HCT116 (cell line): ENCODE measurements at regions not wholly inside any gene's neighbourhood (a gene's known extent, or its start where the extent isn't known, plus 50 kb on each side); places are given as distances from the start of the nearest gene placed in this dataset.

Experiments
- ATAC-seq: fragments of 200-7000 bp; cut with Tn5 transposase; 2 replicates; pipeline ENCODE4 v1.9.1; 2020; ENCODE audit warnings: mild to moderate bottlenecking, moderate library complexity
- BruUV-seq: library from RNA; stranded (reverse); fragments of 400-500 nt; replicated peaks from 2 replicates; lab custom pipeline; 2021; lab: Mats Ljungman, UMichigan
- CTCF ChIA-PET: fragments of 300-600 bp; sonication (Branson Sonifier 250); formaldehyde crosslinking; loops from one replicate; lab custom pipeline; 2021; ENCODE audit warnings: antibody characterized with exemption; lab: Charles Lee
- POLR2A ChIA-PET: fragments of 300-600, 350-600 bp; sonication (Branson Sonifier 250); formaldehyde crosslinking; loops from one replicate; lab custom pipeline; 2021; ENCODE audit warnings: antibody characterized with exemption; lab: Charles Lee
- RAD21 ChIA-PET, 2 experiments: fragments of 300-600 bp; sonication (Branson Sonifier 250); formaldehyde crosslinking; loops; one replicate each; lab custom pipeline; 2023; ENCODE audit warnings: low total read pairs in 2 of 2; ENCODE audit not compliant: uncharacterized antibody in 2 of 2, unreplicated experiment in 2 of 2, low non-redundant PET in 1 of 2; lab: Charles Lee
- DNase-seq: peaks from one replicate; pipeline ENCODE4 v3.0.0-alpha.2; 2010; ENCODE audit warnings: low read depth, low spot score
- H2AFZ ChIP-seq: fragments of 200-600 bp; shearing (Covaris generic), sonication (generic); 2 replicates; pipeline ENCODE4 v1.6.1; 2017; ENCODE audit warnings: low read depth, mixed run types, mixed read lengths, antibody characterized with exemption, low read length; ENCODE audit not compliant: poor library complexity, severe bottlenecking
- H3K27ac ChIP-seq: 2 replicates; pipeline ENCODE4 v1.5.1; 2012; ENCODE audit warnings: low read depth, low read length
- H3K27me3 ChIP-seq: fragments of 200-600 bp; sonication (generic); 2 replicates; pipeline ENCODE4 v1.6.1; 2016; ENCODE audit warnings: mixed run types, low read length, mixed read lengths; ENCODE audit not compliant: insufficient read depth
- H3K36me3 ChIP-seq, 2 experiments: fragments of 200-500 bp in 1 of 2; fragments of 200-600 bp in 1 of 2; sonication (Bioruptor generic) in 1 of 2; sonication (generic) in 1 of 2; 2 replicates each; pipeline versions ENCODE4 v1.5.1 to v1.6.1; 2014 to 2016; ENCODE audit warnings: low read length in 2 of 2, inconsistent platforms in 1 of 2, mixed read lengths in 1 of 2, mixed run types in 1 of 2; ENCODE audit not compliant: insufficient read depth in 2 of 2, control insufficient read depth in 1 of 2
- H3K4me1 ChIP-seq, 2 experiments: fragments of 200-600 bp in 1 of 2; sonication (generic) in 1 of 2; 2 replicates each; pipeline versions ENCODE4 v1.5.1 to v1.6.1; 2012 to 2017; ENCODE audit warnings: low read length in 2 of 2, inconsistent platforms in 1 of 2, mild to moderate bottlenecking in 1 of 2, mixed read lengths in 1 of 2, mixed run types in 1 of 2, moderate library complexity in 1 of 2; ENCODE audit not compliant: insufficient read depth in 2 of 2, control insufficient read depth in 1 of 2
- H3K4me2 ChIP-seq: fragments of 200-600 bp; sonication (generic); 2 replicates; pipeline ENCODE4 v1.6.1; 2017; ENCODE audit warnings: mixed run types, low read length, mixed read lengths
- H3K4me3 ChIP-seq, 2 experiments: fragments of 200-600 bp in 1 of 2; sonication (generic) in 1 of 2; replicated peaks in 1 of 2; 2 replicates each; pipeline ENCODE4 v1.5.1; 2011 to 2016; ENCODE audit warnings: low read length in 2 of 2, control low read depth in 1 of 2, low read depth in 1 of 2, mild to moderate bottlenecking in 1 of 2, mixed read lengths in 1 of 2, mixed run types in 1 of 2
- H3K79me2 ChIP-seq: fragments of 200-600 bp; sonication (generic); 2 replicates; pipeline ENCODE4 v1.6.1; 2017; ENCODE audit warnings: mild to moderate bottlenecking, mixed run types, low read length, moderate library complexity, mixed read lengths; ENCODE audit not compliant: insufficient read depth
- H3K9ac ChIP-seq: fragments of 200-600 bp; sonication (generic); 2 replicates; pipeline ENCODE4 v1.6.1; 2016; ENCODE audit warnings: low read length, mixed read lengths
- H3K9me2 ChIP-seq: fragments of 200-600 bp; sonication (generic), shearing (Covaris generic); 2 replicates; pipeline ENCODE4 v1.6.1; 2017; ENCODE audit warnings: mixed run types, mild to moderate bottlenecking, moderate library complexity; ENCODE audit not compliant: insufficient read depth
- H3K9me3 ChIP-seq, 2 experiments: fragments of 200-500 bp in 1 of 2; fragments of 200-600 bp in 1 of 2; sonication (Bioruptor generic) in 1 of 2; sonication (generic) in 1 of 2; 2 replicates each; pipeline ENCODE4 v1.6.1; 2014 to 2017; ENCODE audit warnings: low read length in 2 of 2, mixed read lengths in 2 of 2, inconsistent platforms in 1 of 2, low read depth in 1 of 2, mild to moderate bottlenecking in 1 of 2, mixed run types in 1 of 2, moderate library complexity in 1 of 2; ENCODE audit not compliant: control insufficient read depth in 1 of 2, insufficient read depth in 1 of 2
- H4K20me1 ChIP-seq: fragments of 200-600 bp; sonication (generic), shearing (Covaris generic); 2 replicates; pipeline ENCODE4 v1.6.1; 2017; ENCODE audit warnings: mixed run types, mild to moderate bottlenecking, moderate library complexity; ENCODE audit not compliant: insufficient read depth
- CEBPB ChIP-seq: IDR thresholded peaks from 2 replicates; pipeline ENCODE4 v1.6.1; 2012; ENCODE audit warnings: low read depth
- EGR1 ChIP-seq: IDR thresholded peaks from 2 replicates; pipeline ENCODE4 v1.6.1; 2012; ENCODE audit warnings: low read depth
- ELF1 ChIP-seq: IDR thresholded peaks from 2 replicates; pipeline ENCODE4 v1.6.1; 2012; ENCODE audit warnings: low read depth, borderline replicate concordance
- EZH2 ChIP-seq: fragments of 200-600 bp; sonication (generic); IDR thresholded peaks from 2 replicates; pipeline ENCODE4 v1.6.1; 2017; ENCODE audit warnings: antibody characterized with exemption, mixed run types
- EZH2phosphoT487 ChIP-seq: fragments of 200-600 bp; IDR thresholded peaks from 2 replicates; pipeline ENCODE4 v1.6.1; 2018; ENCODE audit warnings: antibody characterized with exemption, borderline replicate concordance
- FOSL1 ChIP-seq: IDR thresholded peaks from 2 replicates; pipeline ENCODE4 v1.6.1; 2012; ENCODE audit warnings: low read depth
- POLR2A ChIP-seq: IDR thresholded peaks from 2 replicates; pipeline ENCODE4 v1.7.0; 2011; ENCODE audit warnings: borderline replicate concordance; ENCODE audit not compliant: insufficient read depth, insufficient read length; ENCODE audit errors: extremely low read depth
- POLR2AphosphoS5 ChIP-seq: IDR thresholded peaks from 2 replicates; pipeline ENCODE4 v1.6.1; 2011; ENCODE audit warnings: mild to moderate bottlenecking, low read depth, low read length, moderate library complexity
- REST ChIP-seq: IDR thresholded peaks from 2 replicates; pipeline ENCODE4 v1.6.1; 2012; ENCODE audit warnings: low read depth
- SIN3A ChIP-seq: IDR thresholded peaks from 2 replicates; pipeline ENCODE4 v1.6.1; 2012; ENCODE audit warnings: low read depth
- SP1 ChIP-seq: IDR thresholded peaks from 2 replicates; pipeline ENCODE4 v1.6.1; 2012; ENCODE audit warnings: low read depth
- SRF ChIP-seq: IDR thresholded peaks from 2 replicates; pipeline ENCODE4 v1.6.1; 2012; ENCODE audit warnings: low read depth
- TCF7L2 ChIP-seq: IDR thresholded peaks from 2 replicates; pipeline ENCODE4 v1.7.0; 2011; ENCODE audit warnings: borderline replicate concordance, inconsistent platforms; ENCODE audit not compliant: insufficient read depth, insufficient read length; ENCODE audit errors: extremely low read depth
- ZBTB33 ChIP-seq: IDR thresholded peaks from 2 replicates; pipeline ENCODE4 v1.6.1; 2011; ENCODE audit warnings: mild to moderate bottlenecking, low read length, moderate library complexity; ENCODE audit not compliant: insufficient replicate concordance; ENCODE audit errors: extremely low read depth
- ZFX ChIP-seq: fragments of 450-650 bp; IDR thresholded peaks from 2 replicates; pipeline ENCODE4 v1.6.1; 2017
- ZNF274 ChIP-seq: fragments of 200-500 bp; sonication (Bioruptor generic); IDR thresholded peaks from 2 replicates; pipeline ENCODE4 v1.6.1; 2014; ENCODE audit warnings: mild to moderate bottlenecking, low read depth, low read length, inconsistent platforms
- intact Hi-C: fragments of 100-400 bp; cut with micrococcal nuclease; formaldehyde crosslinking; loops from 2 replicates; pipeline ENCODE4 v1.10.0; 2022
- TF ChIP-seq, protein P1 (sequence below): IDR thresholded peaks from 2 replicates; pipeline ENCODE4 v1.6.1; 2012
- TF ChIP-seq, protein P2 (sequence below), 3 experiments: fragments of 200-600 bp in 1 of 3; sonication (generic) in 1 of 3; IDR thresholded peaks in 2 of 3; conservative IDR thresholded peaks in 1 of 3; 2 replicates each; pipeline ENCODE4 v1.5.1; 2012 to 2017; ENCODE audit warnings: low read depth in 2 of 3, low read length in 2 of 3, antibody characterized with exemption in 1 of 3, borderline replicate concordance in 1 of 3, control low read depth in 1 of 3, mild to moderate bottlenecking in 1 of 3, mixed read lengths in 1 of 3, mixed run types in 1 of 3, moderate library complexity in 1 of 3; ENCODE audit not compliant: insufficient read depth in 1 of 3

- H3K4me3 ChIP-seq: no peak overlapping the region
- peaks cover 11 to 12% of the 10 kb centered on the region in 2 experiments for H3K4me1 ChIP-seq
- POLR2A ChIA-PET: no interaction called here
- H3K9ac ChIP-seq: no peak overlapping the region
- no peak for ATAC-seq
- RAD21 ChIA-PET: no interaction called here
- H3K27me3 ChIP-seq: no peaks in the 10 kb centered on the region
- BruUV-seq: no TSS peak
- no peaks in the 10 kb centered on the region for H4K20me1 ChIP-seq
- no peak overlapping the region for H3K4me2 ChIP-seq
- no peak for TF ChIP-seq POLR2AphosphoS5
- TF ChIP-seq EGR1: no peak
- TF ChIP-seq, protein P1, sequence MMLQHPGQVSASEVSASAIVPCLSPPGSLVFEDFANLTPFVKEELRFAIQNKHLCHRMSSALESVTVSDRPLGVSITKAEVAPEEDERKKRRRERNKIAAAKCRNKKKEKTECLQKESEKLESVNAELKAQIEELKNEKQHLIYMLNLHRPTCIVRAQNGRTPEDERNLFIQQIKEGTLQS: no peak
- TF ChIP-seq ZNF274: no peak
- TF ChIP-seq EZH2phosphoT487: no peak
- no peak for TF ChIP-seq SIN3A
- TF ChIP-seq ZFX: no peak
- TF ChIP-seq SRF: no peak
- TF ChIP-seq EZH2: no peak
- no peak for TF ChIP-seq ZBTB33
- no peak for TF ChIP-seq ELF1
- no peak for TF ChIP-seq FOSL1
- no peak for TF ChIP-seq CEBPB
- no peak for TF ChIP-seq POLR2A
- TF ChIP-seq TCF7L2: no peak
- TF ChIP-seq SP1: no peak
- TF ChIP-seq, protein P2, sequence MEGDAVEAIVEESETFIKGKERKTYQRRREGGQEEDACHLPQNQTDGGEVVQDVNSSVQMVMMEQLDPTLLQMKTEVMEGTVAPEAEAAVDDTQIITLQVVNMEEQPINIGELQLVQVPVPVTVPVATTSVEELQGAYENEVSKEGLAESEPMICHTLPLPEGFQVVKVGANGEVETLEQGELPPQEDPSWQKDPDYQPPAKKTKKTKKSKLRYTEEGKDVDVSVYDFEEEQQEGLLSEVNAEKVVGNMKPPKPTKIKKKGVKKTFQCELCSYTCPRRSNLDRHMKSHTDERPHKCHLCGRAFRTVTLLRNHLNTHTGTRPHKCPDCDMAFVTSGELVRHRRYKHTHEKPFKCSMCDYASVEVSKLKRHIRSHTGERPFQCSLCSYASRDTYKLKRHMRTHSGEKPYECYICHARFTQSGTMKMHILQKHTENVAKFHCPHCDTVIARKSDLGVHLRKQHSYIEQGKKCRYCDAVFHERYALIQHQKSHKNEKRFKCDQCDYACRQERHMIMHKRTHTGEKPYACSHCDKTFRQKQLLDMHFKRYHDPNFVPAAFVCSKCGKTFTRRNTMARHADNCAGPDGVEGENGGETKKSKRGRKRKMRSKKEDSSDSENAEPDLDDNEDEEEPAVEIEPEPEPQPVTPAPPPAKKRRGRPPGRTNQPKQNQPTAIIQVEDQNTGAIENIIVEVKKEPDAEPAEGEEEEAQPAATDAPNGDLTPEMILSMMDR (IDR thresholded peaks at IDR 0.05 in 2 of 3, conservative IDR thresholded peaks at IDR 0.05 in 1 of 3; ENCODE audit: borderline replicate concordance in 1 of 3, insufficient read depth in 1 of 3, low read depth in 2 of 3, low read length in 2 of 3): no peak
- TF ChIP-seq REST: no peak
- TF ChIP-seq, all 23 proteins: peak for 0
- no peaks in the 10 kb centered on the region for H3K9me3 ChIP-seq
- H3K27ac ChIP-seq: no peak overlapping the region
- no peaks in the 10 kb centered on the region for H3K36me3 ChIP-seq
- intact Hi-C loops: no loop called here
- no peak overlapping the region for H2AFZ ChIP-seq
- DNase-seq: no peak
- CTCF ChIA-PET: no interaction called here
- H3K79me2 ChIP-seq: no peaks in the 10 kb centered on the region
- no peaks in the 10 kb centered on the region for H3K9me2 ChIP-seq
Observed at GRCh38 chr20:63091901-63092659, 85.3 kb upstream of the BHLHE23 start.
